H9 (cell line): ENCODE measurements at regions not wholly inside any gene's neighbourhood (a gene's known extent, or its start where the extent isn't known, plus 50 kb on each side); places are given as distances from the start of the nearest gene placed in this dataset.

ENCODE experiments used
- DNase-seq: peaks from one replicate; pipeline ENCODE4 v3.0.0-alpha.2; 2017
- H2AFZ ChIP-seq: one replicate; pipeline ENCODE4 v1.6.1; 2013; ENCODE audit warnings: mild to moderate bottlenecking, low read length, control low read depth, moderate library complexity
- H2AK5ac ChIP-seq: 2 replicates; pipeline ENCODE4 v1.6.1; 2013; ENCODE audit warnings: low read length, control low read depth, mixed read lengths; ENCODE audit not compliant: insufficient read length
- H2BK120ac ChIP-seq: one replicate; pipeline ENCODE4 v1.6.1; 2013; ENCODE audit warnings: low read depth, mild to moderate bottlenecking, low read length, control low read depth, inconsistent platforms; ENCODE audit not compliant: poor library complexity, severe bottlenecking
- H2BK12ac ChIP-seq: 2 replicates; pipeline ENCODE4 v1.6.1; 2013; ENCODE audit warnings: low read length, control low read depth, mixed read lengths, low read depth; ENCODE audit not compliant: insufficient read length
- H2BK15ac ChIP-seq: 2 replicates; pipeline ENCODE4 v1.6.1; 2013; ENCODE audit warnings: low read depth, low read length, control low read depth
- H2BK20ac ChIP-seq: one replicate; pipeline ENCODE4 v1.6.1; 2013; ENCODE audit warnings: low read depth, mild to moderate bottlenecking, low read length, control low read depth, inconsistent platforms; ENCODE audit not compliant: poor library complexity, severe bottlenecking
- H2BK5ac ChIP-seq: 2 replicates; pipeline ENCODE4 v1.6.1; 2013; ENCODE audit warnings: low read length, control low read depth, mixed read lengths; ENCODE audit not compliant: insufficient read length
- H3K14ac ChIP-seq: 2 replicates; pipeline ENCODE4 v1.6.1; 2013; ENCODE audit warnings: low read length, control low read depth; ENCODE audit not compliant: insufficient read depth
- H3K18ac ChIP-seq: 2 replicates; pipeline ENCODE4 v1.6.1; 2013; ENCODE audit warnings: low read depth, mild to moderate bottlenecking, mixed read lengths, low read length, control low read depth; ENCODE audit not compliant: insufficient read length
- H3K23ac ChIP-seq: 2 replicates; pipeline ENCODE4 v1.6.1; 2013; ENCODE audit warnings: low read length, control low read depth, mixed read lengths, low read depth; ENCODE audit not compliant: insufficient read length
- H3K23me2 ChIP-seq: 2 replicates; pipeline ENCODE4 v1.6.1; 2013; ENCODE audit warnings: low read depth, mild to moderate bottlenecking, mixed read lengths, low read length, control low read depth; ENCODE audit not compliant: insufficient read length, poor library complexity, severe bottlenecking
- H3K27ac ChIP-seq: 2 replicates; pipeline ENCODE4 v1.5.1; 2013; ENCODE audit warnings: low read length, control low read depth, mixed read lengths, low read depth; ENCODE audit not compliant: insufficient read length
- H3K27me3 ChIP-seq: 2 replicates; pipeline ENCODE4 v1.6.1; 2013; ENCODE audit warnings: low read length, control low read depth, inconsistent platforms; ENCODE audit not compliant: insufficient read depth
- H3K4ac ChIP-seq: 2 replicates; pipeline ENCODE4 v1.6.1; 2013; ENCODE audit warnings: low read depth, mild to moderate bottlenecking, control low read depth, inconsistent platforms, low read length, moderate library complexity
- H3K4me1 ChIP-seq: 2 replicates; pipeline ENCODE4 v1.6.1; 2013; ENCODE audit warnings: low read length, control low read depth, inconsistent platforms; ENCODE audit not compliant: insufficient read depth
- H3K4me2 ChIP-seq: 2 replicates; pipeline ENCODE4 v1.6.1; 2013; ENCODE audit warnings: low read length, control low read depth, mixed read lengths; ENCODE audit not compliant: insufficient read length, insufficient read depth
- H3K56ac ChIP-seq: 2 replicates; pipeline ENCODE4 v1.6.1; 2013; ENCODE audit warnings: low read depth, mild to moderate bottlenecking, mixed read lengths, low read length, control low read depth; ENCODE audit not compliant: insufficient read length
- H3K79me1 ChIP-seq: 2 replicates; pipeline ENCODE4 v1.6.1; 2013; ENCODE audit warnings: low read depth, mild to moderate bottlenecking, moderate library complexity, low read length, control low read depth, inconsistent platforms; ENCODE audit not compliant: insufficient read depth, poor library complexity, severe bottlenecking
- H3K79me2 ChIP-seq: 2 replicates; pipeline ENCODE4 v1.6.1; 2013; ENCODE audit warnings: low read length, control low read depth, inconsistent platforms; ENCODE audit not compliant: insufficient read depth
- H3K9ac ChIP-seq: 2 replicates; pipeline ENCODE4 v1.6.1; 2013; ENCODE audit warnings: low read length, control low read depth, mixed read lengths; ENCODE audit not compliant: insufficient read length; ENCODE audit errors: extremely low read depth
- H3K9me3 ChIP-seq: one replicate; pipeline ENCODE4 v1.6.1; 2013; ENCODE audit warnings: low read depth, low read length, inconsistent platforms; ENCODE audit not compliant: control insufficient read depth
- H3T11ph ChIP-seq: one replicate; pipeline ENCODE4 v1.6.1; 2013; ENCODE audit warnings: mild to moderate bottlenecking, low read length, control low read depth, inconsistent platforms
- H4K20me1 ChIP-seq: one replicate; pipeline ENCODE4 v1.6.1; 2013; ENCODE audit not compliant: control insufficient read depth, insufficient read length, insufficient read depth
- H4K5ac ChIP-seq: 2 replicates; pipeline ENCODE4 v1.6.1; 2013; ENCODE audit warnings: low read depth, mild to moderate bottlenecking, mixed read lengths, low read length, control low read depth; ENCODE audit not compliant: insufficient read length
- H4K8ac ChIP-seq: replicated peaks from 2 replicates; pipeline ENCODE4 v1.6.1; 2013; ENCODE audit warnings: low read length, control low read depth, mixed read lengths, low read depth; ENCODE audit not compliant: insufficient read length
- H4K91ac ChIP-seq: 2 replicates; pipeline ENCODE4 v1.6.1; 2013; ENCODE audit warnings: low read depth, mild to moderate bottlenecking, moderate library complexity, mixed read lengths, low read length, control low read depth; ENCODE audit not compliant: insufficient read length
- H3K27ac Mint-ChIP-seq, 3 experiments: 2 replicates in 2 of 3; 3 replicates in 1 of 3; pipeline ENCODE4 v1.8.0; 2020 to 2021; ENCODE audit warnings: mixed read lengths in 3 of 3, mild to moderate bottlenecking in 1 of 3, moderate library complexity in 1 of 3
- H3K27me3 Mint-ChIP-seq: 2 replicates; pipeline ENCODE4 v1.8.0; 2021; ENCODE audit warnings: low read depth, mild to moderate bottlenecking, moderate library complexity, mixed read lengths
- H3K36me3 Mint-ChIP-seq, 3 experiments: 2 replicates in 2 of 3; 3 replicates in 1 of 3; pipeline ENCODE4 v1.8.0; 2020 to 2021; ENCODE audit warnings: low read depth in 3 of 3, mixed read lengths in 3 of 3; ENCODE audit not compliant: insufficient read depth in 1 of 3
- H3K4me1 Mint-ChIP-seq, 2 experiments: 2 replicates each; pipeline ENCODE4 v1.8.0; 2020; ENCODE audit warnings: mixed read lengths in 2 of 2
- H3K4me3 Mint-ChIP-seq, 2 experiments: 2 replicates in 1 of 2; 3 replicates in 1 of 2; pipeline ENCODE4 v1.8.0; 2020 to 2021; ENCODE audit warnings: mild to moderate bottlenecking in 2 of 2, mixed read lengths in 2 of 2, moderate library complexity in 1 of 2
- H3K9me3 Mint-ChIP-seq, 2 experiments: 2 replicates in 1 of 2; 3 replicates in 1 of 2; pipeline ENCODE4 v1.8.0; 2020; ENCODE audit warnings: mild to moderate bottlenecking in 2 of 2, mixed read lengths in 2 of 2, moderate library complexity in 1 of 2
- CTCF ChIP-seq: fragments of 200-600 bp; sonication (generic); conservative IDR thresholded peaks from 3 replicates; pipeline ENCODE4 v1.8.0; 2021; ENCODE audit warnings: antibody characterized with exemption, mild to moderate bottlenecking
- WGBS: extraction: QIAGEN DNeasy Blood & Tissue Kit; methylation state at CpG from one replicate; pipeline ENCODE4 v1.1.7; 2013; ENCODE audit warnings: missing lambda C conversion rate, low lambda C conversion rate, mixed read lengths; ENCODE audit not compliant: insufficient read length; ENCODE audit errors: extremely low coverage; 5-methylcytosine and 5-hydroxymethylcytosine counted together

- no peak overlapping the region for H3K23ac ChIP-seq
- H3K9me3 ChIP-seq, result no peaks in the 10 kb centered on the region
- no peak overlapping the region for H3K9ac ChIP-seq
- no peak overlapping the region for H2AFZ ChIP-seq
- H3K79me1 ChIP-seq, result no peaks in the 10 kb centered on the region
- H3K56ac ChIP-seq, result no peak overlapping the region
- H3T11ph ChIP-seq, result no peak overlapping the region
- H3K27ac Mint-ChIP-seq, result peak overlapping the region; percentile 17 to 38 (median 20); a peak in 2 of 7 replicates
- no peak overlapping the region for H2AK5ac ChIP-seq
- no peak for DNase-seq
- H3K27me3 ChIP-seq, result no peaks in the 10 kb centered on the region; the same call in 1 of the 2 replicates
- no peak overlapping the region for H2BK12ac ChIP-seq
- WGBS, result no CpG with 5 or more reads among the region's 4 CpGs
- H3K14ac ChIP-seq, result no peak overlapping the region
- no peak for TF ChIP-seq CTCF
- no peak overlapping the region for H3K27ac ChIP-seq
- H2BK20ac ChIP-seq, result no peak overlapping the region
- H3K27me3 Mint-ChIP-seq, result no peaks in the 10 kb centered on the region
- no peak overlapping the region for H4K8ac ChIP-seq
- H3K36me3 Mint-ChIP-seq, result peaks cover 0 to 11% (median 3%) of the 10 kb centered on the region in 3 experiments; a peak in 4 of 7 replicates
- H4K20me1 ChIP-seq, result no peaks in the 10 kb centered on the region
- H2BK15ac ChIP-seq, result no peak overlapping the region
- no peak overlapping the region for H3K4me3 Mint-ChIP-seq
- no peak overlapping the region for H4K5ac ChIP-seq
- no peak overlapping the region for H2BK5ac ChIP-seq
- H2BK120ac ChIP-seq, result no peak overlapping the region
- no peak overlapping the region for H3K4me2 ChIP-seq
- H3K4ac ChIP-seq, result no peak overlapping the region
- H3K9me3 Mint-ChIP-seq, result no peaks in the 10 kb centered on the region; a peak in 1 of 5 replicates
- H3K23me2 ChIP-seq, result no peaks in the 10 kb centered on the region
- H3K18ac ChIP-seq, result no peak overlapping the region
- peaks cover 47 to 52% of the 10 kb centered on the region in 2 experiments for H3K4me1 Mint-ChIP-seq
- H3K4me1 ChIP-seq, result peaks cover 5% of the 10 kb centered on the region; the same call in 1 of the 2 replicates
- no peak overlapping the region for H4K91ac ChIP-seq
- no peaks in the 10 kb centered on the region for H3K79me2 ChIP-seq
Measured at GRCh38 chr4:17285747-17286146, 226.1 kb downstream of the QDPR start.
